Adrenal gland (tissue), 9 donors: ENCODE measurements at regions not wholly inside any gene's neighbourhood (a gene's known extent, or its start where the extent isn't known, plus 50 kb on each side); places are given as distances from the start of the nearest gene placed in this dataset.

Experiments
- DNase-seq, 7 donors: peaks; one replicate each; pipeline ENCODE4 v3.0.0-alpha.2; 2019 to 2020
- H3K27ac ChIP-seq, 5 donors: fragments of 200-600 bp; sonication (generic) in 4 of 5; 1 replicate in 3 of 5; 2 replicates in 2 of 5; pipeline versions ENCODE4 v1.5.1 to v1.8.0; 2016 to 2020; ENCODE audit warnings: mild to moderate bottlenecking in 1 of 5
- H3K27me3 ChIP-seq: fragments of 200-600 bp; 2 replicates; pipeline ENCODE4 v1.8.0; 2021
- H3K36me3 ChIP-seq, 2 donors: fragments of 200-600 bp; replicated peaks in 1 of 2; 1 replicate in 1 of 2; 2 replicates in 1 of 2; pipeline versions ENCODE4 v1.5.1 to v1.8.0; 2018 to 2022
- H3K4me1 ChIP-seq, 2 donors: fragments of 200-600 bp; replicated peaks in 1 of 2; 1 replicate in 1 of 2; 2 replicates in 1 of 2; pipeline versions ENCODE4 v1.5.1 to v1.8.0; 2018 to 2021
- H3K4me3 ChIP-seq, 4 donors: fragments of 200-600 bp; sonication (generic) in 3 of 4; one replicate each; pipeline ENCODE4 v1.5.1; 2016 to 2018
- H3K9me3 ChIP-seq, 3 donors: fragments of 200-600 bp; sonication (generic) in 1 of 3; replicated peaks in 1 of 3; 1 replicate in 2 of 3; 2 replicates in 1 of 3; pipeline versions ENCODE4 v1.5.1 to v1.8.0; 2016 to 2021
- POLR2A ChIP-seq, 2 donors: fragments of 450-650 bp; IDR thresholded peaks; one replicate each; pipeline ENCODE4 v1.6.1; 2017; ENCODE audit warnings: antibody characterized with exemption in 2 of 2, mild to moderate bottlenecking in 2 of 2, moderate library complexity in 1 of 2
- whole genome bisulfite sequencing, 4 donors: extraction: QIAGEN DNeasy Blood & Tissue Kit in 2 of 4; methylation state at CpG; one replicate each; pipeline versions ENCODE4 v1.1.5 to v1.1.7; 2013 to 2017; 5-methylcytosine and 5-hydroxymethylcytosine counted together
- intact Hi-C, 2 donors: fragments of 100-400 bp; cut with DNase I; formaldehyde crosslinking; loops; one replicate each; pipeline versions ENCODE4 v1.14.1 to v1.15.0; 2022 to 2023
- TF ChIP-seq, protein P1 (sequence below), 6 experiments: fragments of 450-650 bp in 4 of 6; fragments of 200-600 bp in 2 of 6; sonication (generic) in 1 of 6; IDR thresholded peaks; 1 replicate in 5 of 6; 2 replicates in 1 of 6; pipeline versions ENCODE4 v1.5.1 to v1.8.0; 2016 to 2021; ENCODE audit warnings: antibody characterized with exemption in 6 of 6, mild to moderate bottlenecking in 2 of 6, moderate library complexity in 1 of 6
- donor health status: healthy with polysubstance abuse.
- donor health status: Bipolar disorder and iron deficiency.
- donor health status: DM: yes; HTN: yes; CAD: no.
- donor health status: DM: no; HTN: no; CAD: no.
- donor health status: DM: no; HTN: no; CAD: no.

DNA sequence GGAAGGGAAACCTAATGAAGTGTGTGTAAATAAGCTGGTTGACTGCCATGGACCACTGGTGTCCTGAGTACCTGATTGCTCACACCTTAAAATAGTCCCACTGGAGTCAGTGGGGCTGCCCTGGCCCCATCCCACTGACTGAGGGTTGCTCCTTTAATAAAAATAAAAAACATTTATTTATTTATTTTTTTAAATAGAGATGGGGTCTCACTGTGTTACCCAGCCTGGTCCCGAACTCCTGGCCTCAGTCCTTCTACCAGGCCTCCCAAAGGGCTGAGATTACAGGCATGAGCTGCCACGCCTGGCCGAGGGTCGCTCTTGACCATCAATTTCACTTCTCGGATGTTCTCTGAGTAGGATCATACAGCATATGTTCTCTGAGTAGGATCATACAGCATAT, 394.2 kb upstream of the IRX2 start:
- H3K27me3 ChIP-seq = no peaks in the 10 kb centered on the region
- no peak for DNase-seq
- no peak overlapping the region for H3K27ac ChIP-seq
- H3K36me3 ChIP-seq = no peaks in the 10 kb centered on the region
- no peak for TF ChIP-seq POLR2A (IDR thresholded peaks at IDR 0.05)
- TF ChIP-seq, protein P1, sequence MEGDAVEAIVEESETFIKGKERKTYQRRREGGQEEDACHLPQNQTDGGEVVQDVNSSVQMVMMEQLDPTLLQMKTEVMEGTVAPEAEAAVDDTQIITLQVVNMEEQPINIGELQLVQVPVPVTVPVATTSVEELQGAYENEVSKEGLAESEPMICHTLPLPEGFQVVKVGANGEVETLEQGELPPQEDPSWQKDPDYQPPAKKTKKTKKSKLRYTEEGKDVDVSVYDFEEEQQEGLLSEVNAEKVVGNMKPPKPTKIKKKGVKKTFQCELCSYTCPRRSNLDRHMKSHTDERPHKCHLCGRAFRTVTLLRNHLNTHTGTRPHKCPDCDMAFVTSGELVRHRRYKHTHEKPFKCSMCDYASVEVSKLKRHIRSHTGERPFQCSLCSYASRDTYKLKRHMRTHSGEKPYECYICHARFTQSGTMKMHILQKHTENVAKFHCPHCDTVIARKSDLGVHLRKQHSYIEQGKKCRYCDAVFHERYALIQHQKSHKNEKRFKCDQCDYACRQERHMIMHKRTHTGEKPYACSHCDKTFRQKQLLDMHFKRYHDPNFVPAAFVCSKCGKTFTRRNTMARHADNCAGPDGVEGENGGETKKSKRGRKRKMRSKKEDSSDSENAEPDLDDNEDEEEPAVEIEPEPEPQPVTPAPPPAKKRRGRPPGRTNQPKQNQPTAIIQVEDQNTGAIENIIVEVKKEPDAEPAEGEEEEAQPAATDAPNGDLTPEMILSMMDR (IDR thresholded peaks at IDR 0.05) = no peak
- intact Hi-C loops = no loop called here
- 78 to 81% (median 79%) methylated on average over 5 of the region's 5 CpGs for WGBS, 4 donors
- H3K9me3 ChIP-seq = no peaks in the 10 kb centered on the region
- no peaks in the 10 kb centered on the region for H3K4me1 ChIP-seq
- H3K4me3 ChIP-seq = no peak overlapping the region

DNA sequence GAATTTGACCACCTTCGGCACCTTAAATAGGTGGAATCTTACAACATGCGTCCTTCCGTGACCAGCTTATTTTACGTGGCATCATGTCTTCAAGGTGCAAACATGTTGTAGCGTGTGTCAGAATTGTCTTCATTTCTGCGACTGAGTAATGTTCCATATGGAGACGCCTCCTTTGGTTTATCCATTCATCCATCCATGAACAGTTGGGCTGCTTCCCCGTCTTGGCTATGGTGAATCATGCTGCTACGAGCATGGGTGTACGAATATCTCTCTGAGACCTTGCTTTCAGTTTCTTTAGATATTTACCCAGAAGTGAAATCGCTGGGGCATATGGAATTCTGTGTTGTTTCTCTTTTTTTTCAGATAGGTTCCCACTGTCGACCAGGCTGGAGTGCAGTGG, 391.9 kb upstream of the IRX2 start:
- H3K27ac ChIP-seq = no peak overlapping the region
- WGBS, 4 donors = 84 to 88% (median 86%) methylated on average over 12 of the region's 12 CpGs
- no peaks in the 10 kb centered on the region for H3K4me1 ChIP-seq
- H3K27me3 ChIP-seq = no peaks in the 10 kb centered on the region
- intact Hi-C loops = no loop called here
- no peak for DNase-seq
- no peaks in the 10 kb centered on the region for H3K9me3 ChIP-seq
- H3K36me3 ChIP-seq = no peaks in the 10 kb centered on the region
- TF ChIP-seq, protein P1 (IDR thresholded peaks at IDR 0.05) = no peak
- no peak for TF ChIP-seq POLR2A (IDR thresholded peaks at IDR 0.05)
- no peak overlapping the region for H3K4me3 ChIP-seq

GRCh38 chr5:3142261-3143027, 391.0 kb upstream of the IRX2 start:
- no peak overlapping the region for H3K27ac ChIP-seq
- intact Hi-C loops = no loop called here
- no peak for TF ChIP-seq POLR2A (IDR thresholded peaks at IDR 0.05)
- TF ChIP-seq, protein P1 (IDR thresholded peaks at IDR 0.05) = no peak
- H3K4me1 ChIP-seq = no peaks in the 10 kb centered on the region
- 59 to 67% (median 64%) methylated on average over 22 to 25 of the region's 25 CpGs for WGBS, 4 donors
- no peaks in the 10 kb centered on the region for H3K9me3 ChIP-seq
- no peaks in the 10 kb centered on the region for H3K27me3 ChIP-seq
- peak in 1 of 7 donors; percentile 4 for DNase-seq
- H3K36me3 ChIP-seq = no peaks in the 10 kb centered on the region
- no peak overlapping the region for H3K4me3 ChIP-seq

DNA sequence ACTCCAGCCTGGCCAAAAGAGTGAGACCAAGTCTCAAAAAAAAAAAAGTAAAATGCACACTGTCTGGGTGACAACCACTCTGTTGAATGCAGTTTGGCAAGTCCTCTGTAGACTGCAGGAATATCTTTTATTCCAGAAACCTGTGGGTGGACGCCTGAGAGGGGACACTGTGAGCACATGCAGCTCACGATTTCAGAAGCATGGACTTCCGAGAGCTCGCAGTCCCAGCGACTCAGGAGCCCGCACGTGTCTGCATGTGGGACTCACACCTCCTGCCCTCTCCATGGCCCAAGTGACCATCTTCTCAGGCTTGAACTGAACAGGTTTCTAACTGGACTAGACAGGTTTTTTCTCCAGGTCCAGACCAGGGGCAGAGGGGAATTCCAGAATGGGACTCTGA, 388.6 kb upstream of the IRX2 start:
- H3K27me3 ChIP-seq = no peaks in the 10 kb centered on the region
- no peaks in the 10 kb centered on the region for H3K9me3 ChIP-seq
- no peaks in the 10 kb centered on the region for H3K4me1 ChIP-seq
- no peak overlapping the region for H3K27ac ChIP-seq
- no peak for TF ChIP-seq POLR2A (IDR thresholded peaks at IDR 0.05)
- TF ChIP-seq, protein P1 (IDR thresholded peaks at IDR 0.05) = no peak
- no peak overlapping the region for H3K4me3 ChIP-seq
- 74 to 88% (median 81%) methylated on average over 7 of the region's 7 CpGs for WGBS, 4 donors
- H3K36me3 ChIP-seq = no peaks in the 10 kb centered on the region
- intact Hi-C loops = no loop called here
- DNase-seq = peak in 1 of 7 donors; percentile 1
